Esophagus squamous epithelium (tissue), 5 donors: ENCODE measurements at regions not wholly inside any gene's neighbourhood (a gene's known extent, or its start where the extent isn't known, plus 50 kb on each side); places are given as distances from the start of the nearest gene placed in this dataset.

ENCODE experiments used
- DNase-seq: peaks from one replicate; lab custom pipeline; 2025; lab: John Stamatoyannopoulos, UW
- H3K27ac ChIP-seq, 4 donors: fragments of 200-600 bp; sonication (generic); one replicate each; pipeline ENCODE4 v1.5.1; 2016 to 2019; ENCODE audit warnings: mild to moderate bottlenecking in 1 of 4
- H3K27me3 ChIP-seq, 4 donors: fragments of 200-600 bp; sonication (generic); 1 replicate in 3 of 4; 2 replicates in 1 of 4; pipeline versions ENCODE4 v1.5.1 to v1.6.0; 2017 to 2021; ENCODE audit warnings: antibody characterized with exemption in 1 of 4
- H3K36me3 ChIP-seq, 3 donors: fragments of 200-600 bp; sonication (generic); one replicate each; pipeline ENCODE4 v1.5.1; 2016 to 2019
- H3K4me1 ChIP-seq, 3 donors: fragments of 200-600 bp; sonication (generic); one replicate each; pipeline ENCODE4 v1.5.1; 2017 to 2019
- H3K4me3 ChIP-seq, 4 donors: fragments of 200-600 bp; sonication (generic); 1 replicate in 3 of 4; 2 replicates in 1 of 4; pipeline ENCODE4 v1.5.1; 2016 to 2019; ENCODE audit warnings: mild to moderate bottlenecking in 2 of 4, moderate library complexity in 1 of 4
- H3K9me3 ChIP-seq, 3 donors: fragments of 200-600 bp; sonication (generic); one replicate each; pipeline ENCODE4 v1.5.1; 2016 to 2019
- POLR2A ChIP-seq, 4 donors: fragments of 450-650 bp; IDR thresholded peaks; one replicate each; pipeline ENCODE4 v1.6.1; 2017; ENCODE audit warnings: antibody characterized with exemption in 4 of 4, mild to moderate bottlenecking in 4 of 4, moderate library complexity in 3 of 4
- WGBS, 2 donors: methylation state at CpG; one replicate each; pipeline ENCODE4 v1.1.5; 2018; 5-methylcytosine and 5-hydroxymethylcytosine counted together
- intact Hi-C: fragments of 100-400 bp; cut with DNase I; formaldehyde crosslinking; loops from one replicate; pipeline ENCODE4 v1.15.0; 2022
- TF ChIP-seq, protein P1 (sequence below), 6 experiments: fragments of 450-650 bp in 4 of 6; fragments of 200-600 bp in 2 of 6; sonication (generic) in 2 of 6; IDR thresholded peaks; one replicate each; pipeline ENCODE4 v1.5.1; 2016 to 2019; ENCODE audit warnings: antibody characterized with exemption in 6 of 6, mild to moderate bottlenecking in 4 of 6, moderate library complexity in 4 of 6
- donor health status: DM: yes; HTN: yes; CAD: no.

DNA sequence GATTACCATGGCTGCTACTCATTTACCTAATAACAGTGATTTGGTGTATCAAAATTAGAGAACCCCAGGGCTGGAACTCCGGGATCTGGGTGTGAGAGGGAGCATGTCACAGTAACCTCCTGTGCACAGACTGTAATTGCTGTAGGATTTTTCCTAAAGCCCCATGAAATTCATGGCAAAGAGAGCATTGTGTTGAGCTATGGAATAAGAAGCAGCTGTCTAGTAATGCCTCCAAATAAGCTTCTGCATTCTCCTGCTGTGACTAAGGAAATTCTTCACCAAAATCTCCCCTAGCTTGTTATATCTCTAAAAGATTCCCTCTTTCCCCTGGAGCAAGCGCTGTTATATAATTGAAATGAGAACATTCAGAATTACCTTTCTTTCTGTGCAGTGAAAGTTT is 158.1 kb upstream of the SPATS2L start:
- H3K27me3 ChIP-seq, result no peaks in the 10 kb centered on the region
- H3K9me3 ChIP-seq, result peaks cover 0 to 12% (median 0%) of the 10 kb centered on the region in 3 donors
- H3K36me3 ChIP-seq, result no peaks in the 10 kb centered on the region
- H3K27ac ChIP-seq, result no peak overlapping the region
- intact Hi-C loops, result no loop called here
- no peak for TF ChIP-seq POLR2A (IDR thresholded peaks at IDR 0.05)
- TF ChIP-seq, protein P1, sequence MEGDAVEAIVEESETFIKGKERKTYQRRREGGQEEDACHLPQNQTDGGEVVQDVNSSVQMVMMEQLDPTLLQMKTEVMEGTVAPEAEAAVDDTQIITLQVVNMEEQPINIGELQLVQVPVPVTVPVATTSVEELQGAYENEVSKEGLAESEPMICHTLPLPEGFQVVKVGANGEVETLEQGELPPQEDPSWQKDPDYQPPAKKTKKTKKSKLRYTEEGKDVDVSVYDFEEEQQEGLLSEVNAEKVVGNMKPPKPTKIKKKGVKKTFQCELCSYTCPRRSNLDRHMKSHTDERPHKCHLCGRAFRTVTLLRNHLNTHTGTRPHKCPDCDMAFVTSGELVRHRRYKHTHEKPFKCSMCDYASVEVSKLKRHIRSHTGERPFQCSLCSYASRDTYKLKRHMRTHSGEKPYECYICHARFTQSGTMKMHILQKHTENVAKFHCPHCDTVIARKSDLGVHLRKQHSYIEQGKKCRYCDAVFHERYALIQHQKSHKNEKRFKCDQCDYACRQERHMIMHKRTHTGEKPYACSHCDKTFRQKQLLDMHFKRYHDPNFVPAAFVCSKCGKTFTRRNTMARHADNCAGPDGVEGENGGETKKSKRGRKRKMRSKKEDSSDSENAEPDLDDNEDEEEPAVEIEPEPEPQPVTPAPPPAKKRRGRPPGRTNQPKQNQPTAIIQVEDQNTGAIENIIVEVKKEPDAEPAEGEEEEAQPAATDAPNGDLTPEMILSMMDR (IDR thresholded peaks at IDR 0.05), result no peak
- DNase-seq, result no peak
- no peaks in the 10 kb centered on the region for H3K4me1 ChIP-seq
- 74 to 77% methylated on average over 2 of the region's 2 CpGs for WGBS, 2 donors
- H3K4me3 ChIP-seq, result no peak overlapping the region

DNA sequence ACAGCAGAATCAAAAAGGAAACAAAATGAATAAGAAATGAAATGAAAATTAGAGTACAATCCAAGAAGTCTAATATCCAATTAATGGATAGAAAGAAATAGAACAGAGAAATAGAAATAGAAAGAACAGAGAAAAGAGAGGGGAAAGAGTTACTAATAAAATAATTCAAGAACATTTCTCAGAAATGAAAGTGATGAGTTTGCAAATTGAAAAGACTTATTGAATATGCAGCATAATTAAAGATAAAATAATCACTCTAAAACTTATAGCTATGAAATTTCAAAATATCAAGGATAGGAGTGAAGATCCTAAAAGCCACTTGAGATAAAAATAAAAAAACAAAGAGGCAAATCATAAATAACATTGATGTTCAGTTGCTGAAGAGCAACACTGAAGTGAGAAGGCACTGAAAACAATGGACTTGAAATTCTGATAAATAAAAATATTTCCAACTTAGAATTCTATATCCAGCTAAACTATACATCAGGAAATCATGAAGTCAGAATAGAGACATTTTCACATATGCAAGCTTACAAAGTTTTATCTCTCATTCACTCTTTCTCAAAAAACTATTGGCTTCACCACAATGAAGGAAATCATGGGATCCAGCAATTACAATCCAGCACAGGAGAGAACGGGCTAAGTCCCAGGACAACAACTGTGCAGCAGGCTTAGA is 155.9 kb upstream of the SPATS2L start:
- Histone ChIP-seq H3K27ac (no peak overlapping the region), H3K4me3 (no peak overlapping the region), H3K36me3 (no peaks in the 10 kb centered on the region), H3K27me3 (no peaks in the 10 kb centered on the region), H3K9me3 (peaks cover 0 to 6% (median 0%) of the 10 kb centered on the region in 3 donors), H3K4me1 (no peaks in the 10 kb centered on the region)
- TF ChIP-seq, protein P1 (IDR thresholded peaks at IDR 0.05), result no peak
- no peak for TF ChIP-seq POLR2A (IDR thresholded peaks at IDR 0.05)
- no peak for DNase-seq
- 92 to 95% methylated on average over 1 of the region's 1 CpG for WGBS, 2 donors
- intact Hi-C loops, result no loop called here

DNA sequence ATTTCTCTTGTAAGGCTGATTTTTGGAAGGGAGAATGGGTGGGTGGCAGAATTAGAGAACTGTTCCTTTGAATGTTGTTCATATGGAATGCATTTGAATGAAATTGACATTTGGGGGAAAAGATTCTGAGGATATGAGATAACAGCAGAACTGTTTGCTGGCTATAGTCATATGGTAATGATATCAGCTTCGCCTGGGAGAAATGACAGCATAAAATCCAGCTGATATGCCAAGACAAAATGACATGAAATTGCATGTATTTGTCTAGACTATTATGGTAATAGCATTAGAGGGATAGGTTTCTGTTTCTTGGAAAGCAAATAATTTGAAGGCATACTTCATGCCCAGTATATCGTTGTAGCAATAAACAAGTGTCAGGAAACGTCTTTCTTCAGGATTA is 150.8 kb upstream of the SPATS2L start:
- H3K27me3 ChIP-seq, result no peaks in the 10 kb centered on the region
- WGBS, 2 donors, result 72 to 75% methylated on average over 3 of the region's 3 CpGs
- intact Hi-C loops, result no loop called here
- peak overlapping the region in 3 of 4 donors; percentile 30 to 42 (median 32) for H3K4me3 ChIP-seq
- peak overlapping the region in 1 of 4 donors; percentile 56 for H3K27ac ChIP-seq
- DNase-seq, result no peak
- no peaks in the 10 kb centered on the region for H3K36me3 ChIP-seq
- peaks cover 0 to 6% (median 0%) of the 10 kb centered on the region in 3 donors for H3K4me1 ChIP-seq
- TF ChIP-seq, protein P1 (IDR thresholded peaks at IDR 0.05), result no peak
- no peak for TF ChIP-seq POLR2A (IDR thresholded peaks at IDR 0.05)
- H3K9me3 ChIP-seq, result peaks cover 0 to 4% (median 0%) of the 10 kb centered on the region in 3 donors

DNA sequence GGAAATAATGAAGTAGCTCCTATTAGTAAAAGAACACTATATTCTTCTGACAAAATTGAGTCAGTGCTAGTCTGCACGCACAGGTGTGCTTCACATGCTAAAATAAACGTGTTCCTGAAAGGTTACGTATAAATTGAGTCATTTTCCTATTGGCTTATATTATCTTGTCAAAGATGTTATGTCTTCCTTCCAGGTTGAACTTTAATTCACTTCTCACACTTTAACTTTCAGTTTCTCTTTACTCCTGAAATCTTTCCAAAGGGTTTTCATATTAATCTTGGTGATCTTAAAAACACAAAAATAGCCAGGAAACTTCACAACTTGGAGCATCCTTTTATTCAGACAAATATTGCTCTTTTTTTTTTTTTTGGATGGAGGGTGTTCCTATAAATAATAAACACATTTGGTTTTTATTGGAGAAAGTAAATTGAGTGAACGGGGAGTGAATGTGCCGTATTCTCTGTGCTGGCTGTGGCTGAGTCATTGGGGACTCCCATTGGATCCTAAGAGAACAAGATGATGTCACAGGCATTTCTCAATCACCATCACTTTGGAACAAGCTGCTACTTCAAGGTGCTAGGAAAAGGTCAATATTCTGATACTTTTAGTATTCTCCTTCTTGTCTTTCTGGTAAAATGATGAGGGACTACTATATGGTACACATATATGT is 150.2 kb upstream of the SPATS2L start:
- WGBS, 2 donors, result 27 to 29% methylated on average over 5 of the region's 5 CpGs
- Histone ChIP-seq H3K36me3 (no peaks in the 10 kb centered on the region), H3K4me3 (peak overlapping the region; percentile 6 to 42 (median 31)), H3K27me3 (no peaks in the 10 kb centered on the region), H3K27ac (peak overlapping the region in 1 of 4 donors; percentile 56), H3K9me3 (no peaks in the 10 kb centered on the region), H3K4me1 (peaks cover 0 to 6% (median 0%) of the 10 kb centered on the region in 3 donors)
- no peak for DNase-seq
- TF ChIP-seq, protein P1 (IDR thresholded peaks at IDR 0.05), result no peak
- TF ChIP-seq POLR2A (IDR thresholded peaks at IDR 0.05), result no peak
- intact Hi-C loops, result no loop called here

DNA sequence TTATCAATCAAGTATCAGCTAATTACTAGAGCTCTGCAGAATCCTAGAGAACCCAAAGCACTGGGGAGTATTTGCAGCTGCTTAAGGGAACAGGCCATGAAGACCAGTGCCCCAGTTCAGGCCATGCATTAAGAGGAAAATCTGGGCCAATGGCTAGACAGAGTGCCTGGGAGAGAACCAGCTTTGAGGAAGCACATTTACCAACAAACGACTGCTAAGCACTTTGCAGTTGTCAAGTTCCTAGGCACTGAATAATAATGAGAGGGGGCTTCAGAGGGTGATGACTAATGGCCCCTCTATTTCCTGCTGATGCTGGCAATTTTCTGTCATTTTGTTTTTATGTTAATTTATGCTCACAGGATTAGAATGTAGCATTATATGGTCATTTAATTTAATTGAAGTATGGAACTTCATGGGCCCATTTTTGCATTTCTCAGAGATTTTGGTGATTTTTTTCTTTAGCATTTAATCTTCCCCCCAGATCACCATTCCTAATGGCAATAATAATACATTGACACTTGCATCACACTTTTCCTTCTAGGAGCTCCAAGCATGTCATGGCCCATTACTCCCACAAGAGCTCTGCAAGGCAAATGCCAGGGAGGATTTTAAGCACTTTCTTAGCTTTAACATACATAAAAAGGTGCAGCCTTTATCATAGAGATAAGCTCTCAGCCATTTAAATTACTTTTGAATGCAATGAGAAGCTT is 147.7 kb upstream of the SPATS2L start:
- no peak for DNase-seq
- H3K27ac ChIP-seq, result no peak overlapping the region
- H3K27me3 ChIP-seq, result no peaks in the 10 kb centered on the region
- no peaks in the 10 kb centered on the region for H3K36me3 ChIP-seq
- no peak overlapping the region for H3K4me3 ChIP-seq
- no peaks in the 10 kb centered on the region for H3K9me3 ChIP-seq
- peaks cover 0 to 7% (median 0%) of the 10 kb centered on the region in 3 donors for H3K4me1 ChIP-seq
- 64% methylated on average over 1 of the region's 1 CpG for WGBS, 2 donors
- TF ChIP-seq, protein P1 (IDR thresholded peaks at IDR 0.05), result no peak
- no peak for TF ChIP-seq POLR2A (IDR thresholded peaks at IDR 0.05)
- intact Hi-C loops, result no loop called here
